Lower lobe of right lung (tissue), 2 donors: ENCODE measurements at regions not wholly inside any gene's neighbourhood (a gene's known extent, or its start where the extent isn't known, plus 50 kb on each side); places are given as distances from the start of the nearest gene placed in this dataset.

Source experiments
- ATAC-seq, 2 donors: fragments of 200-7000 bp; cut with Tn5 transposase; one replicate each; pipeline ENCODE4 v1.9.1; 2020 to 2022; ENCODE audit warnings: mild to moderate bottlenecking in 2 of 2, moderate library complexity in 2 of 2
- DNase-seq: peaks from one replicate; pipeline ENCODE4 v3.0.0-alpha.2; 2020
- H3K27ac ChIP-seq: fragments of 200-600 bp; one replicate; pipeline ENCODE4 v1.8.0; 2022
- H3K27me3 ChIP-seq: fragments of 200-600 bp; one replicate; pipeline ENCODE4 v1.8.0; 2022; ENCODE audit warnings: low read depth
- H3K36me3 ChIP-seq: fragments of 200-600 bp; one replicate; pipeline ENCODE4 v1.8.0; 2022; ENCODE audit warnings: mild to moderate bottlenecking
- H3K4me1 ChIP-seq: fragments of 200-600 bp; one replicate; pipeline ENCODE4 v1.8.0; 2022
- H3K4me3 ChIP-seq: fragments of 200-600 bp; one replicate; pipeline ENCODE4 v1.8.0; 2022; ENCODE audit warnings: mild to moderate bottlenecking
- H3K9me3 ChIP-seq: fragments of 200-600 bp; one replicate; pipeline ENCODE4 v1.8.0; 2022
- CTCF ChIP-seq: fragments of 200-600 bp; IDR thresholded peaks from one replicate; pipeline ENCODE4 v1.8.0; 2022; ENCODE audit warnings: antibody characterized with exemption, mild to moderate bottlenecking
- intact Hi-C: fragments of 100-400 bp; cut with DNase I; formaldehyde crosslinking; loops from one replicate; pipeline ENCODE4 v1.11.0; 2022
- donor health status: DM: no; HTN: yes; CAD: no; lungs with severe emphysema.

GRCh38 chr5:145378226-145378625, 456.9 kb downstream of the PRELID2 start:
- peaks cover 25% of the 10 kb centered on the region for H3K9me3 ChIP-seq
- H3K27ac ChIP-seq: no peak overlapping the region
- H3K27me3 ChIP-seq: no peaks in the 10 kb centered on the region
- no peak for TF ChIP-seq CTCF
- ATAC-seq (no peak), DNase-seq (no peak)
- no peak overlapping the region for H3K4me3 ChIP-seq
- no peaks in the 10 kb centered on the region for H3K4me1 ChIP-seq
- intact Hi-C loops: no loop called here
- no peaks in the 10 kb centered on the region for H3K36me3 ChIP-seq

DNA sequence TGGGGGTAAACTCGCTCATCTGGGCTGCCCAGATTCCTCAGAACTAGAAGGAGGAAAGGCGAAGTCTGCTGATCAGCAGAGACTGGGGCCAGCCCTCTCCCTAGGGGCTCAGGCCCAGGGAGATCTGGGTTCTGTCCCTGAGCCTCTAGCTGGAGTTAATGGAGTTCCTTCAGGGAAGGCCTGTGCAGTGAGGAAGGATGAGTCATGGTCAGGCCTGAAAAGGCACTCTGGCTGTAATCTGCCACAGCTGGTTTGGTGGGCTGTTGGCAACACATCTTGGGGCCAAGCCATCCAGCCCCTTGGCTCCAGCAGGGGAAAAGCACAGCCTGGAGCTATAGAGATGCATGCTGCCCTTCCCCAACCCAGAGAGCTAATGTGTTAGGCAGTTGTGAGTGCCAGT, 459.6 kb downstream of the PRELID2 start:
- no peak overlapping the region for H3K27ac ChIP-seq
- H3K36me3 ChIP-seq: no peaks in the 10 kb centered on the region
- no peak overlapping the region for H3K4me3 ChIP-seq
- peaks cover 28% of the 10 kb centered on the region for H3K9me3 ChIP-seq
- no peak for DNase-seq
- no peak for TF ChIP-seq CTCF
- ATAC-seq: no peak
- no peaks in the 10 kb centered on the region for H3K4me1 ChIP-seq
- intact Hi-C loops: no loop called here
- H3K27me3 ChIP-seq: no peaks in the 10 kb centered on the region

DNA sequence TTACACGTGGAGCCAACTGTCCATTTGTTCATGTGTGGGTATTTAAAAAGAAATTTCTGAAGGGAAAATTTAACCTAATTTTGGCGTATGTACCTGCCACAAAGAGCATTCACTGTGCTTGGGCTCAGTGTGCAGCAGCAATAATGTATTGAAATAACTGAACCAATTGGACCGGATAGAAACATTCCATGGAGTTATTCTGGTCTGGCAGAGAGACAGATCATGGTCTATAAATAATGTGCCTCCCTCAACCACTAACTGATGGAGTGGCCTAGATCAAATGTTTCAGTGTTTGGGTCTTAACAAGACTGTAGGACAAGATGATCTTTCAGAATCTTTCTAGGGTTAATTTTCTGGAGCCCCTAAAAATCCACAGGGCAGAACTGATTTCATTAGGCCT, 469.7 kb downstream of the PRELID2 start:
- Histone ChIP-seq H3K4me1 (no peaks in the 10 kb centered on the region), H3K27me3 (no peaks in the 10 kb centered on the region), H3K36me3 (no peaks in the 10 kb centered on the region), H3K9me3 (peaks cover under 1% of the 10 kb centered on the region), H3K27ac (no peak overlapping the region), H3K4me3 (no peak overlapping the region)
- TF ChIP-seq CTCF: no peak
- intact Hi-C loops: no loop called here
- no peak for DNase-seq
- no peak for ATAC-seq

- Histone ChIP-seq H3K36me3 (no peaks in the 10 kb centered on the region), H3K4me3 (no peak overlapping the region), H3K27ac (no peak overlapping the region), H3K27me3 (no peaks in the 10 kb centered on the region), H3K4me1 (no peaks in the 10 kb centered on the region), H3K9me3 (no peaks in the 10 kb centered on the region)
- ATAC-seq (no peak), DNase-seq (no peak)
- intact Hi-C loops: no loop called here
- TF ChIP-seq CTCF: no peak
These were observed 472.9 kb downstream of the PRELID2 start for GRCh38 chr5:145362266-145362665.

DNA sequence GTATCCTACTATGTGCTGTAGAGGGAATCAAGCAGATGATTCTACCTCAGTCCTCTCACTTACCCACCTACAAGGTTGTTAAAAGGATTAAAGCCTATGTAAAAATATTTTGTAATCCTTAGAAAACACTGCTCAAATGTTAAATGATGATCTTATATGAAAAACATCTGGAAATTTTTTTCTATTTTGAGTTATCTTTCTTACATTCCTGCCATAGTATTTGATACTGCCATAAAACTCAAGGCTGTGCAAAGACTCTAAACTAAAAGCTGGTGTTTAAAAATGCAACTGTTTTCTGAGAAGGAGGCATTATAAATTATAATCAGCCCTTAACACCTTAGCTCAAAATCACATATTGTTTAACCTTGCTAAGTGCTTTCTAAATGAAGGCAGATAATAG, 474.2 kb downstream of the PRELID2 start:
- H3K4me3 ChIP-seq: no peak overlapping the region
- H3K27me3 ChIP-seq: no peaks in the 10 kb centered on the region
- intact Hi-C loops: no loop called here
- H3K9me3 ChIP-seq: no peaks in the 10 kb centered on the region
- no peak for DNase-seq
- H3K27ac ChIP-seq: no peak overlapping the region
- H3K36me3 ChIP-seq: no peaks in the 10 kb centered on the region
- no peak for ATAC-seq
- H3K4me1 ChIP-seq: no peaks in the 10 kb centered on the region
- no peak for TF ChIP-seq CTCF

DNA sequence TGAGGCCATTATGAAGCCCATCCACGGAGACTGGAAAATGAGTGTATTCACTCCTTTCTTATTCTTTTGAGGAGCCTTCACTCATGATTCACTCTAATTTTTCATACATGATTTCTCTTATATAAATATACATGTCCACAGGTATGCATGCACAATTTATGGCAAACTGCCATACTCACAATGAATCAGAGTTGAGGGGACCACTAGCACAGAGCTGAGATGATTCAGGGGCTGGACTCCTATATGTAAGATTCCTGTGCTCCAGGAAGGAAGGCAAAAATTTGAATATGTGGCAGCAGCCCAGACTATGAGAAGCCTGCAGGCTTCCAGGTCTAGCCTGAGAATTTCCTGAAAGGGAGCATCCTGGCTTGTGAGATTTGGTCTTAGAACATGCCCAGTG, 484.6 kb downstream of the PRELID2 start:
- Histone ChIP-seq H3K4me3 (no peak overlapping the region), H3K27ac (no peak overlapping the region), H3K9me3 (no peaks in the 10 kb centered on the region), H3K36me3 (no peaks in the 10 kb centered on the region), H3K4me1 (no peaks in the 10 kb centered on the region), H3K27me3 (no peaks in the 10 kb centered on the region)
- intact Hi-C loops: no loop called here
- ATAC-seq (no peak), DNase-seq (no peak)
- no peak for TF ChIP-seq CTCF
